ENCODE measurements at regions not wholly inside any gene's neighbourhood (a gene's known extent, or its start where the extent isn't known, plus 50 kb on each side); places are given as distances from the start of the nearest gene placed in this dataset.

- Mint-ChIP-seq H3K4me1 (no peaks in the 10 kb centered on the region), H3K27ac (no peak overlapping the region)
- TF ChIP-seq CTCF (IDR thresholded peaks at IDR 0.05; ENCODE audit: unreplicated experiment) = no peak
Measured at GRCh38 chr16:89027281-89027680, 50.3 kb upstream of the CBFA2T3 start.

GRCh38 chr16:89031715-89032659 is 55.0 kb upstream of the CBFA2T3 start:
- Mint-ChIP-seq H3K4me1 (no peaks in the 10 kb centered on the region), H3K27ac (no peak overlapping the region), H3K27me3 (ENCODE audit: low read depth) (peaks cover 47% of the 10 kb centered on the region), H3K4me3 (no peak overlapping the region), H3K36me3 (no peaks in the 10 kb centered on the region), H3K9me3 (peaks cover 12% of the 10 kb centered on the region)
- TF ChIP-seq CTCF (IDR thresholded peaks at IDR 0.05; ENCODE audit: unreplicated experiment) = no peak
- peak in 1 of 2 experiments; percentile 2 for DNase-seq (ENCODE audit: low spot score in 2 of 2, unreplicated experiment in 2 of 2)

More at GRCh38 chr16:89027281-89027680, 50.3 kb upstream of the CBFA2T3 start:
- Mint-ChIP-seq H3K4me3 (no peak overlapping the region), H3K9me3 (peaks cover 20% of the 10 kb centered on the region), H3K27me3 (ENCODE audit: low read depth) (peaks cover 51% of the 10 kb centered on the region), H3K36me3 (no peaks in the 10 kb centered on the region)
- no peak for DNase-seq (ENCODE audit: low spot score in 2 of 2, unreplicated experiment in 2 of 2)

GRCh38 chr16:89033304-89033703 is 56.3 kb upstream of the CBFA2T3 start:
- H3K4me3 Mint-ChIP-seq = no peak overlapping the region

GRCh38 chr16:89033796-89034572 is 57.0 kb upstream of the CBFA2T3 start:
- Mint-ChIP-seq H3K27ac (no peak overlapping the region), H3K4me1 (no peaks in the 10 kb centered on the region), H3K27me3 (ENCODE audit: low read depth) (peaks cover 56% of the 10 kb centered on the region), H3K36me3 (no peaks in the 10 kb centered on the region), H3K9me3 (peaks cover 8% of the 10 kb centered on the region), H3K4me3 (no peak overlapping the region)
- no peak for DNase-seq (ENCODE audit: low spot score in 2 of 2, unreplicated experiment in 2 of 2)
- TF ChIP-seq CTCF (IDR thresholded peaks at IDR 0.05; ENCODE audit: unreplicated experiment) = no peak

More at GRCh38 chr16:89033304-89033703, 56.3 kb upstream of the CBFA2T3 start:
- Mint-ChIP-seq H3K36me3 (no peaks in the 10 kb centered on the region), H3K9me3 (peaks cover 8% of the 10 kb centered on the region), H3K27ac (no peak overlapping the region), H3K4me1 (no peaks in the 10 kb centered on the region), H3K27me3 (ENCODE audit: low read depth) (peaks cover 52% of the 10 kb centered on the region)
- DNase-seq (ENCODE audit: low spot score in 2 of 2, unreplicated experiment in 2 of 2) = no peak
- no peak for TF ChIP-seq CTCF (IDR thresholded peaks at IDR 0.05; ENCODE audit: unreplicated experiment)

- no peak for DNase-seq (ENCODE audit: low spot score in 2 of 2, unreplicated experiment in 2 of 2)
- peaks cover 56% of the 10 kb centered on the region for H3K27me3 Mint-ChIP-seq (ENCODE audit: low read depth)
- no peak overlapping the region for H3K4me3 Mint-ChIP-seq
- H3K9me3 Mint-ChIP-seq = peaks cover 8% of the 10 kb centered on the region
- no peak for TF ChIP-seq CTCF (IDR thresholded peaks at IDR 0.05; ENCODE audit: unreplicated experiment)
- H3K4me1 Mint-ChIP-seq = no peaks in the 10 kb centered on the region
- no peak overlapping the region for H3K27ac Mint-ChIP-seq
- no peaks in the 10 kb centered on the region for H3K36me3 Mint-ChIP-seq
Measured at GRCh38 chr16:89034573-89034961, 57.6 kb upstream of the CBFA2T3 start.

All from mesothelial cell of epicardium (in vitro differentiated cells).